Progenitor cell of endocrine pancreas (in vitro differentiated cells): ENCODE measurements at regions not wholly inside any gene's neighbourhood (a gene's known extent, or its start where the extent isn't known, plus 50 kb on each side); places are given as distances from the start of the nearest gene placed in this dataset.
"Not testable (repeated sequence)": the region's sequence is repeated elsewhere in the genome, so short reads cannot be mapped to it uniquely, and the experiment has no call there.

Experiments used
- DNase-seq: peaks from one replicate; pipeline ENCODE4 v3.0.0; 2021; ENCODE audit warnings: low spot score; ENCODE audit not compliant: unreplicated experiment
- H3K27ac Mint-ChIP-seq: 2 replicates; pipeline ENCODE4 v1.8.0; 2021; ENCODE audit warnings: mild to moderate bottlenecking, moderate library complexity, mixed read lengths
- H3K27me3 Mint-ChIP-seq: 2 replicates; pipeline ENCODE4 v1.8.0; 2021; ENCODE audit warnings: mixed read lengths
- H3K36me3 Mint-ChIP-seq: 2 replicates; pipeline ENCODE4 v1.8.0; 2022; ENCODE audit warnings: mixed read lengths; ENCODE audit not compliant: insufficient read depth
- H3K4me1 Mint-ChIP-seq: 2 replicates; pipeline ENCODE4 v1.8.0; 2021; ENCODE audit warnings: low read depth, mixed read lengths
- H3K4me3 Mint-ChIP-seq: 2 replicates; pipeline ENCODE4 v1.8.0; 2021; ENCODE audit warnings: low read depth, mild to moderate bottlenecking, moderate library complexity, mixed read lengths
- H3K9me3 Mint-ChIP-seq: 2 replicates; pipeline ENCODE4 v1.8.0; 2021; ENCODE audit warnings: low read depth, mixed read lengths
- CTCF ChIP-seq: fragments of 200-600 bp; sonication (generic); IDR thresholded peaks from one replicate; pipeline ENCODE4 v1.5.0; 2021; ENCODE audit warnings: antibody characterized with exemption, mild to moderate bottlenecking; ENCODE audit not compliant: unreplicated experiment

- H3K27ac Mint-ChIP-seq, result peak overlapping the region; percentile 56
- H3K27me3 Mint-ChIP-seq, result no peaks in the 10 kb centered on the region
- DNase-seq, result no peak
- peaks cover 18% of the 10 kb centered on the region for H3K9me3 Mint-ChIP-seq
- peaks cover 15% of the 10 kb centered on the region for H3K4me1 Mint-ChIP-seq
- no peak for TF ChIP-seq CTCF
- peaks cover 1% of the 10 kb centered on the region for H3K36me3 Mint-ChIP-seq
- no peak overlapping the region for H3K4me3 Mint-ChIP-seq
Observed at GRCh38 chr1:99553301-99553700, 92.6 kb upstream of the PALMD start.

- peaks cover 18% of the 10 kb centered on the region for H3K9me3 Mint-ChIP-seq
- H3K36me3 Mint-ChIP-seq, DNase-seq: not testable (repeated sequence)
Observed at GRCh38 chr1:99553819-99554218, 92.1 kb upstream of the PALMD start.

GRCh38 chr1:99554727-99555126, 91.2 kb upstream of the PALMD start:
- H3K36me3 Mint-ChIP-seq, result peaks cover 1% of the 10 kb centered on the region
- DNase-seq, result no peak
- no peak for TF ChIP-seq CTCF
- H3K27ac Mint-ChIP-seq, result no peak overlapping the region
- peaks cover 18% of the 10 kb centered on the region for H3K9me3 Mint-ChIP-seq
- no peaks in the 10 kb centered on the region for H3K27me3 Mint-ChIP-seq
- peaks cover 28% of the 10 kb centered on the region for H3K4me1 Mint-ChIP-seq
- H3K4me3 Mint-ChIP-seq, result no peak overlapping the region

More at GRCh38 chr1:99553819-99554218, 92.1 kb upstream of the PALMD start:
- H3K27ac Mint-ChIP-seq, result peak overlapping the region; percentile 82
- not testable (repeated sequence) for H3K4me3 Mint-ChIP-seq, H3K27me3 Mint-ChIP-seq
- H3K4me1 Mint-ChIP-seq, result peaks cover 19% of the 10 kb centered on the region

- H3K27ac Mint-ChIP-seq, result peak overlapping the region; percentile 33
- DNase-seq, result no peak
- H3K27me3 Mint-ChIP-seq, result no peaks in the 10 kb centered on the region
Observed at GRCh38 chr1:99557546-99558202, 88.2 kb upstream of the PALMD start.

GRCh38 chr1:99559166-99559565, 86.7 kb upstream of the PALMD start:
- Mint-ChIP-seq H3K27ac (peak overlapping the region; percentile 8), H3K9me3 (peaks cover 19% of the 10 kb centered on the region), H3K4me3 (no peak overlapping the region), H3K4me1 (peaks cover 35% of the 10 kb centered on the region), H3K36me3 (no peaks in the 10 kb centered on the region), H3K27me3 (no peaks in the 10 kb centered on the region)
- TF ChIP-seq CTCF, result no peak
- DNase-seq, result no peak

More at GRCh38 chr1:99557546-99558202, 88.2 kb upstream of the PALMD start:
- Mint-ChIP-seq H3K36me3 (peaks cover 1% of the 10 kb centered on the region), H3K4me3 (no peak overlapping the region), H3K4me1 (peaks cover 40% of the 10 kb centered on the region), H3K9me3 (peaks cover 24% of the 10 kb centered on the region)
- no peak for TF ChIP-seq CTCF
